DND-41 (cell line): ENCODE measurements at regions not wholly inside any gene's neighbourhood (a gene's known extent, or its start where the extent isn't known, plus 50 kb on each side); places are given as distances from the start of the nearest gene placed in this dataset.

ENCODE experiments used
- ATAC-seq: fragments of 200-7000 bp; cut with Tn5 transposase; 3 replicates; pipeline ENCODE4 v1.9.1; 2021; ENCODE audit warnings: low read depth; ENCODE audit not compliant: insufficient read depth
- DNase-seq: peaks from one replicate; pipeline ENCODE4 v3.0.0-alpha.2; 2020
- H2AFZ ChIP-seq: 2 replicates; pipeline ENCODE4 v1.6.0; 2012; ENCODE audit warnings: low read depth, low read length
- H3K27ac ChIP-seq: 2 replicates; pipeline ENCODE4 v1.5.1; 2012; ENCODE audit warnings: low read length, inconsistent platforms
- H3K27me3 ChIP-seq: fragments of 200-600 bp; sonication (generic); 2 replicates; pipeline ENCODE4 v1.6.0; 2012; ENCODE audit warnings: low read length, mild to moderate bottlenecking, inconsistent platforms; ENCODE audit not compliant: insufficient read depth, poor library complexity
- H3K36me3 ChIP-seq: 2 replicates; pipeline ENCODE4 v1.5.1; 2012; ENCODE audit warnings: low read length, inconsistent platforms; ENCODE audit not compliant: insufficient read depth
- H3K4me1 ChIP-seq: 2 replicates; pipeline ENCODE4 v1.5.1; 2012; ENCODE audit warnings: mild to moderate bottlenecking, low read length; ENCODE audit not compliant: insufficient read depth
- H3K4me2 ChIP-seq: 2 replicates; pipeline ENCODE4 v1.6.0; 2012; ENCODE audit warnings: mild to moderate bottlenecking, moderate library complexity, low read length, inconsistent platforms; ENCODE audit not compliant: insufficient read depth
- H3K4me3 ChIP-seq, 2 experiments: fragments of 200-600 bp in 1 of 2; shearing (Covaris generic) in 1 of 2; 2 replicates each; pipeline ENCODE4 v1.5.1; 2012 to 2016; ENCODE audit warnings: inconsistent platforms in 2 of 2, low read length in 2 of 2, mild to moderate bottlenecking in 2 of 2, low read depth in 1 of 2, moderate library complexity in 1 of 2
- H3K79me2 ChIP-seq: 2 replicates; pipeline ENCODE4 v1.6.0; 2012; ENCODE audit warnings: low read length, inconsistent platforms; ENCODE audit not compliant: insufficient read depth
- H3K9ac ChIP-seq: 2 replicates; pipeline ENCODE4 v1.6.0; 2012; ENCODE audit warnings: low read depth, mild to moderate bottlenecking, inconsistent platforms, low read length, moderate library complexity
- H3K9me3 ChIP-seq: 2 replicates; pipeline ENCODE4 v1.5.1; 2012; ENCODE audit warnings: low read length, moderate library complexity, mild to moderate bottlenecking, inconsistent platforms; ENCODE audit not compliant: insufficient read depth, severe bottlenecking
- H4K20me1 ChIP-seq: 2 replicates; pipeline ENCODE4 v1.6.0; 2012; ENCODE audit warnings: low read length; ENCODE audit not compliant: insufficient read depth
- CTCF ChIP-seq: IDR thresholded peaks from 2 replicates; pipeline ENCODE4 v1.5.1; 2012; ENCODE audit warnings: borderline replicate concordance, low read length, moderate library complexity, mild to moderate bottlenecking; ENCODE audit not compliant: poor library complexity, severe bottlenecking; ENCODE audit errors: extremely low read depth
- EZH2 ChIP-seq: IDR thresholded peaks from 3 replicates; pipeline ENCODE4 v1.6.1; 2012; ENCODE audit warnings: borderline replicate concordance, low read depth, mild to moderate bottlenecking, moderate library complexity, low read length, inconsistent platforms; ENCODE audit not compliant: severe bottlenecking

GRCh38 chr4:114479595-114479994 lies 119.0 kb upstream of the UGT8 start:
- TF ChIP-seq CTCF: no peak
- TF ChIP-seq EZH2: no peak
- Histone ChIP-seq H3K4me2 (no peak overlapping the region), H3K9ac (no peak overlapping the region), H3K27me3 (no peaks in the 10 kb centered on the region), H3K27ac (no peak overlapping the region), H2AFZ (no peak overlapping the region), H3K79me2 (no peaks in the 10 kb centered on the region), H3K4me1 (no peaks in the 10 kb centered on the region), H3K9me3 (no peaks in the 10 kb centered on the region), H4K20me1 (no peaks in the 10 kb centered on the region), H3K4me3 (no peak overlapping the region), H3K36me3 (no peaks in the 10 kb centered on the region)
- DNase-seq: no peak
- ATAC-seq: no peak

- no peaks in the 10 kb centered on the region for H3K79me2 ChIP-seq
- H3K4me2 ChIP-seq: no peak overlapping the region
- TF ChIP-seq CTCF: no peak
- H4K20me1 ChIP-seq: no peaks in the 10 kb centered on the region
- H3K9me3 ChIP-seq: no peaks in the 10 kb centered on the region
- no peak overlapping the region for H2AFZ ChIP-seq
- H3K4me1 ChIP-seq: no peaks in the 10 kb centered on the region
- H3K9ac ChIP-seq: no peak overlapping the region
- H3K36me3 ChIP-seq: no peaks in the 10 kb centered on the region
- DNase-seq (no peak), ATAC-seq (no peak)
- H3K27me3 ChIP-seq: no peaks in the 10 kb centered on the region
- H3K27ac ChIP-seq: no peak overlapping the region
- H3K4me3 ChIP-seq: no peak overlapping the region
Observed at GRCh38 chr4:114481856-114482255, 116.8 kb upstream of the UGT8 start.

- H3K4me2 ChIP-seq: no peak overlapping the region
- no peak overlapping the region for H3K4me3 ChIP-seq
- no peak for TF ChIP-seq EZH2
- no peak for TF ChIP-seq CTCF
- ATAC-seq: no peak
- no peaks in the 10 kb centered on the region for H3K27me3 ChIP-seq
- no peak overlapping the region for H3K9ac ChIP-seq
- no peaks in the 10 kb centered on the region for H3K36me3 ChIP-seq
- H3K27ac ChIP-seq: no peak overlapping the region
- H2AFZ ChIP-seq: no peak overlapping the region
- no peaks in the 10 kb centered on the region for H3K79me2 ChIP-seq
- no peaks in the 10 kb centered on the region for H3K4me1 ChIP-seq
- H3K9me3 ChIP-seq: no peaks in the 10 kb centered on the region
- no peak for DNase-seq
- no peaks in the 10 kb centered on the region for H4K20me1 ChIP-seq
Observed at GRCh38 chr4:114487101-114487500, 111.5 kb upstream of the UGT8 start.

- Histone ChIP-seq H3K9me3 (no peaks in the 10 kb centered on the region), H3K27me3 (no peaks in the 10 kb centered on the region), H2AFZ (no peak overlapping the region), H4K20me1 (no peaks in the 10 kb centered on the region), H3K36me3 (no peaks in the 10 kb centered on the region), H3K4me2 (no peak overlapping the region), H3K4me1 (no peaks in the 10 kb centered on the region), H3K4me3 (no peak overlapping the region), H3K27ac (no peak overlapping the region), H3K9ac (no peak overlapping the region), H3K79me2 (no peaks in the 10 kb centered on the region)
- no peak for DNase-seq
- no peak for ATAC-seq
- no peak for TF ChIP-seq CTCF
- no peak for TF ChIP-seq EZH2
Observed at GRCh38 chr4:114488301-114488982, 110.2 kb upstream of the UGT8 start.
